GM23248 (cell line): ENCODE measurements at regions not wholly inside any gene's neighbourhood (a gene's known extent, or its start where the extent isn't known, plus 50 kb on each side); places are given as distances from the start of the nearest gene placed in this dataset.

Experiments
- EZH2 ChIP-seq: fragments of 200-600 bp; sonication (generic); IDR thresholded peaks from 2 replicates; pipeline ENCODE4 v1.6.1; 2018; ENCODE audit warnings: antibody characterized with exemption, mild to moderate bottlenecking; ENCODE audit not compliant: insufficient read depth, poor library complexity, severe bottlenecking
- EZH2phosphoT487 ChIP-seq: fragments of 200-600 bp; sonication (generic); IDR thresholded peaks from 2 replicates; pipeline ENCODE4 v1.6.1; 2018; ENCODE audit warnings: antibody characterized with exemption, moderate library complexity, mild to moderate bottlenecking, low read depth; ENCODE audit not compliant: insufficient read depth

- TF ChIP-seq EZH2 (no peak), EZH2phosphoT487 (no peak)
Observed at GRCh38 chr12:14148489-14149270, 167.3 kb upstream of the GRIN2B start.
